Kidney (tissue), 13 donors: ENCODE measurements at regions not wholly inside any gene's neighbourhood (a gene's known extent, or its start where the extent isn't known, plus 50 kb on each side); places are given as distances from the start of the nearest gene placed in this dataset.

ENCODE experiments used
- DNase-seq, 5 donors: peaks; one replicate each; pipeline ENCODE4 v3.0.0-alpha.2; 2013 to 2020
- FAIRE-seq: peaks from 2 replicates; lab custom pipeline; 2012; peaks lifted over from hg19 to GRCh38; lab: Jason Lieb, UNC
- H3K27ac ChIP-seq, 2 donors: one replicate each; pipeline ENCODE4 v1.7.0; 2013; ENCODE audit warnings: low read depth in 2 of 2, low read length in 2 of 2, inconsistent platforms in 1 of 2
- H3K27me3 ChIP-seq: one replicate; pipeline ENCODE4 v1.7.1; 2013; ENCODE audit warnings: low read length, inconsistent platforms; ENCODE audit not compliant: control insufficient read depth, insufficient read depth
- H3K36me3 ChIP-seq, 3 donors: one replicate each; pipeline versions ENCODE4 v1.7.0 to v1.7.1; 2013; ENCODE audit warnings: low read length in 3 of 3, control low read depth in 1 of 3, inconsistent platforms in 1 of 3; ENCODE audit not compliant: insufficient read depth in 3 of 3, control insufficient read depth in 2 of 3
- H3K4me1 ChIP-seq, 3 donors: one replicate each; pipeline versions ENCODE4 v1.7.0 to v1.7.1; 2013; ENCODE audit warnings: low read length in 3 of 3, inconsistent platforms in 1 of 3, low read depth in 1 of 3; ENCODE audit not compliant: control insufficient read depth in 2 of 3, insufficient read depth in 2 of 3
- H3K4me3 ChIP-seq, 3 donors: one replicate each; pipeline versions ENCODE4 v1.7.0 to v1.8.1; 2013; ENCODE audit warnings: low read length in 3 of 3, control low read depth in 1 of 3, inconsistent platforms in 1 of 3
- H3K9ac ChIP-seq, 3 donors: one replicate each; pipeline versions ENCODE4 v1.7.0 to v1.7.1; 2013; ENCODE audit warnings: low read length in 3 of 3, control low read depth in 1 of 3, inconsistent platforms in 1 of 3
- H3K9me3 ChIP-seq, 3 donors: one replicate each; pipeline versions ENCODE4 v1.7.0 to v1.7.1; 2013; ENCODE audit warnings: low read length in 3 of 3, control low read depth in 1 of 3, inconsistent platforms in 1 of 3; ENCODE audit not compliant: control insufficient read depth in 2 of 3, insufficient read depth in 1 of 3
- CTCF ChIP-seq: IDR thresholded peaks from 3 replicates; pipeline ENCODE4 v1.5.1; 2012; ENCODE audit warnings: mild to moderate bottlenecking, moderate library complexity, borderline replicate concordance; ENCODE audit not compliant: insufficient read depth; ENCODE audit errors: extremely low read depth
- intact Hi-C: fragments of 100-400 bp; cut with DNase I; formaldehyde crosslinking; loops from one replicate; pipeline ENCODE4 v1.11.1; 2022
- donor health status: control.
- donor health status: control.
- donor health status: control.
- donor health status: control.
- donor health status: control.
- donor health status: DM: yes; HTN: yes; CAD: no.
- donor health status: Normal renal cell carcinoma (clear cell type).

DNA sequence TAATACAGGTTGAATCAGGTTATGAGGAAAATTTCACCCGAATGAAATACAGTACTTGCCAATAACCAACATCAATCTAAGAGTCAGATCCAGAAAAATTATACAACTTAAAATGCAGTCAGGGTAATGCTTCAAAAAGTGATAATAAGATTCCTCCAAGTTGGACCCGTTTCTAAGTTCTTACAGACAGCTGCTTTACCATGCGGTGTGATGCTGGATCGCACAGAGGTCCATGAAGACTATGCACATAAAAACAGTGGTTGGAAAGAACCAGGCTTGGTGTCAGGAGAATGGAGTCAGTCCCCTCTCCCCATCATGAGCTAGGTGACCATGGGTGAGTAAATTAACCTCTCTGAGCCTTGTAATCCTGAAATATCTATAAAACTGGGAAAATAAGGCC lies 261.3 kb downstream of the QDPR start:
- Histone ChIP-seq H3K4me1 (no peaks in the 10 kb centered on the region), H3K4me3 (no peak overlapping the region), H3K9me3 (no peaks in the 10 kb centered on the region), H3K27me3 (no peaks in the 10 kb centered on the region), H3K27ac (no peak overlapping the region), H3K36me3 (no peaks in the 10 kb centered on the region), H3K9ac (no peak overlapping the region)
- DNase-seq (no peak), FAIRE-seq (no peak)
- no peak for TF ChIP-seq CTCF
- intact Hi-C loops, result no loop called here

DNA sequence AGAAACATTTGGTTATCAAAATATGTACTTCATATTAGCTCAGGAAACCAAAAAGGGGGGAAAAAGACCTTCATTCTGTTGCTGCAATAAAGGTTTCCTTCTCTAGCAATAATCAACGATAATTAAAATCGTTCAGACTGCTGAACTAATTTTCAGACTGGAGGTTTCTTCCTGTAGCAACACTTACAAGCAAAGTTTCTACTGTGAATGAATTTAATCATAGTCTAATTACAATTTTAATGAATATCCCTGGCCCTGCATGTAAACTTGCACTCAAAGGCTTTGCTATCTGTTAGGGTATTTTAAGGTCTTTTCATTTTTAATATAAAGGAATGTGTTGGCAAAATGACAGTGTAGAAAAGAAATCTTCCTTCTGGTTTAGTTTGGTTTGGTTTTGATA lies 265.2 kb downstream of the QDPR start:
- no peak for TF ChIP-seq CTCF
- Histone ChIP-seq H3K27ac (no peak overlapping the region), H3K9me3 (no peaks in the 10 kb centered on the region), H3K9ac (no peak overlapping the region), H3K4me1 (no peaks in the 10 kb centered on the region), H3K4me3 (no peak overlapping the region), H3K36me3 (no peaks in the 10 kb centered on the region), H3K27me3 (no peaks in the 10 kb centered on the region)
- DNase-seq (no peak), FAIRE-seq (no peak)
- intact Hi-C loops, result no loop called here

- DNase-seq, result no peak
- Histone ChIP-seq H3K4me1 (no peaks in the 10 kb centered on the region), H3K27me3 (no peaks in the 10 kb centered on the region), H3K4me3 (no peak overlapping the region), H3K36me3 (no peaks in the 10 kb centered on the region), H3K9ac (no peak overlapping the region), H3K9me3 (no peaks in the 10 kb centered on the region), H3K27ac (no peak overlapping the region)
- no peak for FAIRE-seq
- intact Hi-C loops, result no loop called here
- no peak for TF ChIP-seq CTCF
Observed at GRCh38 chr4:17241835-17242234, 270.1 kb downstream of the QDPR start.

DNA sequence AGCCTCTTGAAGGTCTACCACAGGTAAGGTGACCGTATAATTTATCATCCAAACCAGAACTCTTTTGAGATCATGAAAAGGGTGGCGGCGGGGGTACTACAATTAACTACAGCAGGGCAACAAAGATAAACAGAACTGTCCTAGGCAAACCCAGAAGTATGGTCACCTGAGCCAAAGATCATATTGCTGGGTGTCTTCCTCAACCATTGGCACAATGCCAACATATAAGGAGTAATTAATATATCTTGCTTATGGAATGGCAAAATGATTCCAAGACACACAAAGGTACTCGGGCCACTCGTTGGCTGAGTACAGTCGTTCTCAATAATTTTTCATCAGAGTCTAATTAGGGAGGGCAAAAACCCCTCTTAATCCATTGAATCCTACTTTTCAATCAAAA lies 273.3 kb downstream of the QDPR start:
- H3K27ac ChIP-seq, result no peak overlapping the region
- H3K36me3 ChIP-seq, result no peaks in the 10 kb centered on the region
- H3K4me1 ChIP-seq, result no peaks in the 10 kb centered on the region
- no peak overlapping the region for H3K9ac ChIP-seq
- no peak overlapping the region for H3K4me3 ChIP-seq
- no peak for DNase-seq
- H3K27me3 ChIP-seq, result no peaks in the 10 kb centered on the region
- intact Hi-C loops, result no loop called here
- no peak for TF ChIP-seq CTCF
- FAIRE-seq, result no peak
- no peaks in the 10 kb centered on the region for H3K9me3 ChIP-seq
